ENCODE measurements at regions not wholly inside any gene's neighbourhood (a gene's known extent, or its start where the extent isn't known, plus 50 kb on each side); places are given as distances from the start of the nearest gene placed in this dataset.

DNA sequence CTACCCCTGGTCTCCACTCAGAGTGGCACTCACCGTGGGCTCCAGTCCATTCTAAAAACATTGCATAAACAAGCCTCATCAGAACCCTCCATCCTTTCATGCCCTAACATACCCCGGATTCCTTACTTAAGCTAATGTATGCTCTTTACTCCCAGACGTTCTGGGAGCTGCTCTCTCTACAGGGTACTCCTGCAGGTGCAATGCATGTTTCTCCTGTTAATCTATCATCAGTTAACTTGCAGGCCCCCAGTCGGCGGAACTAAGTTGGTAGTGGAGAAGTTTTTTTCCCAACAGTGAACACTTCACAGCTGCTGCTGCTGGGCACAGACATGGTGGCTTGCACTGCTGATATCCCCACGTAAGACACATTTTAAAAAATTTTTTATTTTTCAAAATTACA is 161.6 kb upstream of the FAT1 start:
- TF ChIP-seq, protein P1, sequence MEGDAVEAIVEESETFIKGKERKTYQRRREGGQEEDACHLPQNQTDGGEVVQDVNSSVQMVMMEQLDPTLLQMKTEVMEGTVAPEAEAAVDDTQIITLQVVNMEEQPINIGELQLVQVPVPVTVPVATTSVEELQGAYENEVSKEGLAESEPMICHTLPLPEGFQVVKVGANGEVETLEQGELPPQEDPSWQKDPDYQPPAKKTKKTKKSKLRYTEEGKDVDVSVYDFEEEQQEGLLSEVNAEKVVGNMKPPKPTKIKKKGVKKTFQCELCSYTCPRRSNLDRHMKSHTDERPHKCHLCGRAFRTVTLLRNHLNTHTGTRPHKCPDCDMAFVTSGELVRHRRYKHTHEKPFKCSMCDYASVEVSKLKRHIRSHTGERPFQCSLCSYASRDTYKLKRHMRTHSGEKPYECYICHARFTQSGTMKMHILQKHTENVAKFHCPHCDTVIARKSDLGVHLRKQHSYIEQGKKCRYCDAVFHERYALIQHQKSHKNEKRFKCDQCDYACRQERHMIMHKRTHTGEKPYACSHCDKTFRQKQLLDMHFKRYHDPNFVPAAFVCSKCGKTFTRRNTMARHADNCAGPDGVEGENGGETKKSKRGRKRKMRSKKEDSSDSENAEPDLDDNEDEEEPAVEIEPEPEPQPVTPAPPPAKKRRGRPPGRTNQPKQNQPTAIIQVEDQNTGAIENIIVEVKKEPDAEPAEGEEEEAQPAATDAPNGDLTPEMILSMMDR (IDR thresholded peaks at IDR 0.05): no peak
- Histone ChIP-seq H3K4me3 (ENCODE audit: low read depth in 1 of 2, low read length in 1 of 2) (no peak overlapping the region), H3K9me3 (no peaks in the 10 kb centered on the region), H3K36me3 (no peaks in the 10 kb centered on the region), H3K27me3 (no peaks in the 10 kb centered on the region), H3K4me1 (ENCODE audit: control insufficient read depth in 1 of 2, insufficient read depth in 1 of 2, low read depth in 1 of 2, low read length in 1 of 2) (no peaks in the 10 kb centered on the region), H3K27ac (no peak overlapping the region)

DNA sequence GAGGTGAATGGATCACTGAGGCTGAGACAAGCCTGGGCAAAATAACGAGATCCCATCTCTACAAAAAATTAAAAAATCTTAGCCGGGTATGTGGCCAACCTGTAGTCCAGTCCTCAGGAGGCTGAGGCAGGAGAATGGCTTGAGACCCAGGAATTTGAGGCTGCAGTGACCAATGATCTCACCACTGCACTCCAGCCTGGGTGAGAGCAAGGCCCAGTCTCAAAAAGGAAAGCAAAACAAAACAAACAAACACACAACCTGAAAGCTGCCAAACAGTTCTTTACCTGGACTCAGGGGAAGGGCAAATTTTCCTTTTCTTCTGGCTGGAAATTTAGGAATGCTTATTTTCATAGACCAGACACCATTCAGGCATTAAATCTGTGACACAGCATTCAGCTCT is 163.1 kb upstream of the FAT1 start:
- H3K4me3 ChIP-seq (ENCODE audit: low read depth in 1 of 2, low read length in 1 of 2): no peak overlapping the region
- no peaks in the 10 kb centered on the region for H3K27me3 ChIP-seq
- no peaks in the 10 kb centered on the region for H3K36me3 ChIP-seq
- H3K9me3 ChIP-seq: no peaks in the 10 kb centered on the region
- no peak overlapping the region for H3K27ac ChIP-seq
- TF ChIP-seq, protein P1 (IDR thresholded peaks at IDR 0.05): no peak
- H3K4me1 ChIP-seq (ENCODE audit: control insufficient read depth in 1 of 2, insufficient read depth in 1 of 2, low read depth in 1 of 2, low read length in 1 of 2): no peaks in the 10 kb centered on the region

DNA sequence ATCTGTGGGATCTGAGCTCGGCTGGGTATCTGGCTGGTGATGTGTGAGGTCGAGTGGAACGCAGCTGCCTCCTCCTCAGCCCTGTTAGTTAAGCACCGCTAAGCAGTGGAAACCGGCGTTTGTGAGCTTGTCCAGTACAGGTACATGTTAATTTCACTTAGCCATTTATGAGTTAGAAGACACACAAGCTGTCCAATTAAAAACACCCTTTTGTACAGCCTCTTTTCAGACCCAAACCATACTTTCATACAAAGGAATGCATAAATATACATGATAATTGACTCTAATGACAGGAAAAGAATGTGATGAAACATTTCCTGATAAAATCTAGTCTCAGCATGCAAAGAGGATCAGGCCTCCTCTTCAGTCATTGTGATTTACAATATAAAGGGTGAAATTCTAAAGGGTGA is 163.6 kb upstream of the FAT1 start:
- H3K4me1 ChIP-seq (ENCODE audit: control insufficient read depth in 1 of 2, insufficient read depth in 1 of 2, low read depth in 1 of 2, low read length in 1 of 2): no peaks in the 10 kb centered on the region
- TF ChIP-seq, protein P1 (IDR thresholded peaks at IDR 0.05): no peak
- no peaks in the 10 kb centered on the region for H3K36me3 ChIP-seq
- H3K27ac ChIP-seq: no peak overlapping the region
- H3K27me3 ChIP-seq: no peaks in the 10 kb centered on the region
- no peak overlapping the region for H3K4me3 ChIP-seq (ENCODE audit: low read depth in 1 of 2, low read length in 1 of 2)
- no peaks in the 10 kb centered on the region for H3K9me3 ChIP-seq

DNA sequence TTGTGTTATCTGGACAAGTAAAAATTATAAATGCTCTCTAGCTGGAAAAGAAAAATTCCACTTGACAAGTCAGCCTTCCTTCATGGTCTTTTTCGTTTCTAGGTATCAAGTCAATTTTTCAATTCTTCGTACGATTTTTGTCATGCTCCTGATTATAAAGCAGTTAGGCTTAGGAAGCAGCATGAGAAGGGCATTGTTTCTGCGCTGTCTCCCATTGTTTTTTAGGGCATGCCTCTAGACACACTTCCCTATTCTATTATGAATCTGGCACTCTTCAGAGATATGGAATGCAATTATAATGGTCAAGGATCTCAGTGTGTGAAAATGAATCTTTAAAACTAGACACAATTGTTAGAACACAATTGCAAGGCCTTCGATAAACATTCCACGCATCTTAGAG is 164.1 kb upstream of the FAT1 start:
- Histone ChIP-seq H3K4me3 (ENCODE audit: low read depth in 1 of 2, low read length in 1 of 2) (no peak overlapping the region), H3K27ac (no peak overlapping the region), H3K27me3 (no peaks in the 10 kb centered on the region), H3K9me3 (no peaks in the 10 kb centered on the region), H3K4me1 (ENCODE audit: control insufficient read depth in 1 of 2, insufficient read depth in 1 of 2, low read depth in 1 of 2, low read length in 1 of 2) (no peaks in the 10 kb centered on the region), H3K36me3 (no peaks in the 10 kb centered on the region)
- TF ChIP-seq, protein P1 (IDR thresholded peaks at IDR 0.05): no peak

DNA sequence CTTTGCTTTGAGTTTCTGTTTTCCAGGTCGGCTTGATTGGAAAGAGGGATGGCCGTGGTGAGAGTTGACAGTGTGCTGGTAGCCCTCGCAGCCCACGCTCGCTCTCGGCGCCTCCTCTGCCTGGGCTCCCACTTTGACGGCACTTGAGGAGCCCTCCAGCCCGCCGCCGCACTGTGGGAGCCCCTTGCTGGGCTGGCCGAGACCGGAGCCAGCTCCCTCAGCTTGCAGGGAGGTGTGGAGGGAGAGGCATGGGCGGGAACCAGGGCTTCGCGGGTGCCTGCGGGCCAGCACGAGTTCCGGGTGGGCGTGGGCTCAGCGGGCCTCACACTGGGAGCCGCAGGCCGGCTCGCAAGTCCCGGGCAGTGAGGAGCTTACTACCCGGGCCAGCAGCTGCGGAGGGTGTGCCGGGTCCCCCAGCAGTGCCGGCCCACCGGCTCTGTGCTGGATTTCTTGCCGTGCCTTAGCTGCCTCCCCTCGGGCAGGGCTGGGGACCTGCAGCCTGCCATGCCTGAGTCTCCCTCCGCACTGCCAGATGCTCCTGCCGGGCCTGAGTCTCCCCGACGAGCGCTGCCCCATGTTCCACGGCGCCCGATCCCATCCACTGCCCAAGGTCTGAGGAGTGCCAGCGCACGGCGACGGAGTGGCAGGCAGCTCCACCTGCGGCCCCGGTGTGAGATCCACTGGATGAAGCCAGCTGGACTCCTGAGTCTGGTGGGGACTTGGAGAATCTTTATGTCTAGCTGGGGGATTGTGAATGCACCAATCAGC is 166.4 kb upstream of the FAT1 start:
- Histone ChIP-seq H3K4me3 (ENCODE audit: low read depth in 1 of 2, low read length in 1 of 2) (no peak overlapping the region), H3K27me3 (no peaks in the 10 kb centered on the region), H3K4me1 (ENCODE audit: control insufficient read depth in 1 of 2, insufficient read depth in 1 of 2, low read depth in 1 of 2, low read length in 1 of 2) (no peaks in the 10 kb centered on the region), H3K27ac (no peak overlapping the region), H3K9me3 (no peaks in the 10 kb centered on the region), H3K36me3 (no peaks in the 10 kb centered on the region)
- TF ChIP-seq, protein P1 (IDR thresholded peaks at IDR 0.05): no peak

Measured in neutrophil (primary cell).